NCI-H345 (cell line): ENCODE measurements at regions not wholly inside any gene's neighbourhood (a gene's known extent, or its start where the extent isn't known, plus 50 kb on each side); places are given as distances from the start of the nearest gene placed in this dataset.
"Not testable (repeated sequence)": the region's sequence is repeated elsewhere in the genome, so short reads cannot be mapped to it uniquely, and the experiment has no call there.

Experiments used
- DNase-seq: peaks from one replicate; lab custom pipeline; 2025; lab: John Stamatoyannopoulos, UW

DNA sequence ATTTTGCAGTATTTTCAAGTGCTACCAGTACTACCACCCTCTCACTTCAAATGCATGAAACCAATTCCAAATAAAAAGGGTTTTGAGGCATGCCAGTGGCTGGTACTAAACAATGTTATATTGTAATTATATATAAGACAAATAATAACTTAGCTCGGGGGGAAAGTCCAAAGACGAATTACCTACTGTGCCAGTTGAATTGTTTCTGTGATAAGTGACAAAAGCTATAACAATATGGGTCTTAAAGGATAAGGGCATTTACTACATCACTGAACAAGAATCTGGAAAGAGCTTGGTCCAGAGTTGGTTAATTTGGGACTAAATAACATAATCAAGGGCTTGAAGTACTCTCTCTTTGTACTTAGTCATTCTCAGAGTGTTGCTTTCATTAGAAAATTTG lies 404.7 kb upstream of the CHAC2 start:
- no peak for DNase-seq

DNA sequence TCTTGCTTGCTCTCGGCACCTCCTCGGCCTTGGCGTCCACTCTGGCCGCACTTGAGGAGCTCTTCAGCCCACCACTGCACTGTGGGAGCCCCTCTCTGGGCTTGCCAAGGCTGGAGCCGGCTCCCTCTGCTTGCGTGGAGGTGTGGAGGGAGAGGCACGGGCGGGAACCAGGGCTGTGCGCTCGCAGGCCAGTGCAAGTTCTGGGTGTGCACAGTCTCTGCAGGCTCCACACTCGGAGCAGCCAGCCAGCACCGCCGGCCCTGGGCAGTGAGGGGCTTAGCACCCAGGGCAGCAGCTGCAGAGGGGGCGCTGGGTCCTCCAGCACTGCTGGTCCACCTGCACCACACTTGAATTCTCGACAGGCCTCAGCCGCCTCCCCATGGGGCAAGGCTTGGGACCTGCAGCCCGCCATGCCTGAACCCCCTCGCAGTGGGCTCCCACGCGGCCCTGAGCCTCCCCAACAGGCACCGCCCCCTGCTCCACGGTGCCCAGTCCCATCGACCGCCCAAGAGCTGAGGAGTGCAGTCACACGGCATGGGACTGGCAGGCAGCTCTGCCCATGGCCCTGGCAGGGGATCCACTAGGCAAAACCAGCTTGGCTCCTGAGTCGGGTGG lies 411.2 kb upstream of the CHAC2 start:
- DNase-seq: no peak

DNA sequence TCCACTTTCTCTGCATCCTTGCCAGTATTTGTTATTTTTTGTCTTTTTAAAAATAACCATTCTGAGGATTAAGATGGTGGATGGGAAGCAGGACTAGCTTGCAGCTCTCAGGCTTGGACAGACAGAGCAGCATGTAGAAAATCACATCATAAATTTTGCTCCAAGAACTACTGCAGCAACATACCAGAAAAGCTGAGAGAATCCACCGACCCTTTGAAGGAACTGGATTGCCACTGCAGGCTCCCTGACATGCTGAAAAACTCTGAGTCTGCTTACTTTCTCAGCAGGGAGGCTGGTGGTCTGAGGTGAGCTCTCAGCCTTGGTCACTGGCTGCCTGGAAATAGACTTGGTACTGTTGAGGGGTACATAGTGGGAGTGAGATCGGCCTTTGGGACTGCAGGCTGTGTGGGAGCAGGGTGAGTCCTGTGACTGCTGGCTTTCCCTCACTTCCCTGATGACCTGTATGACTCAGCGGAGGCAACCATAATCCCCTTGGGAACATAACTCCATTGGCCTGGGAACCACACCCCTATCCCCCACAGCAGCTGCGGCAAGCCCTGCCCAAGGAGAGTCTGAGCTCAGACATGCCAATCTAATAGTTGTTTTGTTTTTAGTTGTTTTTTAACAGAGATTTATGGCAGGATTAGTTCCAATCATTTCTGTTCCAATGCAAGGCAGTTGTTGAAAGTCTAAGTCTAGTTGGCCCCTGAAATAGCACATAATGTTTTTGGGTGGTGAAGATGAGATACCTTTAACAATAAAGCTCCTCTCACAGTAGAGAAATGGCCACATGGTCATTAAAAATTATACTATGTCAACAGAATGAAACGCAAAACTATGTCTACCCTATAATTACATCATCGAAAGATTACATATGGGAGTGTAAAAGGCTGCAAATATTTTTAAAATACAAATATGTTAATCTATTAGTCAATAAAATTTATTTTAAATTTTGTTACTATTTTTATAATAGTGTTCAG lies 414.2 kb upstream of the CHAC2 start:
- no peak for DNase-seq

DNA sequence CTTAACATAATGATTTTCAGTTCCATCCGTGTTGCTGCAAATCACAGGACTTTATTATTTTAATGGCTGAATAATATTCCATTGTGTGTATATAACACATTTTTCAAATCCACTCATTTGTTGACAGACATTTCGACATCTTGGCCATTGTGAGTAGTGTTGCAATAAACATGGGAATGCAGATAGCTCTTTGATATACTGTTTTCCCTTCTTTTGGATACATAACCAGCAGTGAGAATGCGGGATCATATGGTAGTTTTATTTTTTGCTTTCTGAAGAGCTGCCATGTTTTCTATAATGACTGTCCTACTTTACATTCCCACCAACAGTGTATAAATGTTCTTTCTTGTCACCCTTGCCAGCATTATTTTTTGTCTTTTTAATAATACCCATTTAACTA lies 420.3 kb upstream of the CHAC2 start:
- DNase-seq: no peak

DNA sequence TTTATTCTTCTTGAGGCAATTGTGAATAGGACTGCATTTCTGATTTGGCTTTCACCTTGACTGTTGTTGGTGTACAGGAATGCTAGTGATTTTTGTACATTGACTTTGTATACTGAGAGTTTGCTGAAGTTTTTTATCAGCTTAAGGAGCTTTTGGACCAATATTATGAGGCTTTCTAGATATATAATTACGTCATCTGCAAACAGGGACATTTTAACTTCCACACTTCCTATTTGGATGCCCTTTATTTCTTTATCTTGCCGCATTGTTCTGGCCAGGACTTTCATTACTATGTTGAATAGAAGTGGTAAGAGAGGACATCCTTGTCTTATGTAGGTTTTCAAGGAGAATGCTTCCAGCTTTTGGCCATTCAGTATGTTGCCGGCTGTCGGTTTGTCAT lies 425.4 kb upstream of the CHAC2 start:
- DNase-seq: no peak

DNA sequence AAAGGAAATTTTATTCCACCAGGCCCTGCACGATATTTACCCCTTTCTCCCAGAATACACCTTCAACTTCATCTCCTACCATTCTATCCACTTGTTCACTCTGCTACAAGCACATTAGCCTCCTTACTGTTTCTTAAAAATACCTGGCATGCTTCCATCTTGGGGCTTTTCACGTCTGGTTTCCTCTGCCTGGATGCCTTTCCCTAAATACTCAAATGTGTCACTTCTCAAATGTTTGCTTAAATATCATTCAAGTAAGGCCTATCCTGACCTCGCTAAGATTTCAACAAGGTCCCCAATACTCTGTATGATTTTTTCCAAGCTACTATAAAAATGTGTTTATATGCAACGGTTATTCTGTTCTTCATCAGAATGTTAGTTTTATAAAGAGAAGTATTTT lies 433.0 kb upstream of the CHAC2 start:
- DNase-seq: no peak

DNA sequence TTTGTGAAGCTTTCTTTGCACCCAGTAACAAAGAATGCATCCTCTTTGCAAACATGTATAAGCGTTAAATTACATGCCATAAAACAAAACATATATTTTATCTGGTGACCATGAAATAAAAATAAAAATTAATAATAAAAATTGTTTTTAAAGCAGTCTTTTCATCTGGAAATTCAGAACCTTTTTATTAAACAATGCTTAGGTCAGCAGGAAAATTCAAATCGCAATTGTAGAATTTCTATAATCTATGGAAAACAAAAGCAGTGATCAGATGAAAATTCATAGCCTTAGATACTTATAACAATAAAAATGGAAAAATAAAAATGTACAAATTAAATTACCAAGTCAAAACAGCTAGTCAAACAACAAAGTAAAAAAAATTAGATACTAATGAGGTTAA lies 435.9 kb upstream of the CHAC2 start:
- no peak for DNase-seq

DNA sequence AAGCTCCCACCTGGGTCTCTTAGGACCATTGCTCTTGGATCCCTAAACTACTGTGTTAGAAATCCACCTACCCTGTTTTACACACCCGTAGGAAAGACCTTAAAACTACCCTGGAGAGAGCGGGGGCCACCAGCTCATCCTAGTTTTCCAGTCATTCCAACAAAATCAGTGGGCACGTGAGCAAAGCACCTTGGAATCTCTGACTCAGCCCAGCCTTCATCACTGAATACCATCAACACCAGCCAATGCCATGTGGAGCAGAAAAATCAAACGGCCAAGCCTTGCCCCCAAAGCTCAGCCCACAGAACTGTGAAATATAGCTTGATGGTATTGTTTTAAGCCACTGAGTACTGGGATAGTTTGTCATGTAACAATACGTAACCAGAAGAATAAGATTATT lies 449.7 kb upstream of the CHAC2 start:
- no peak for DNase-seq

DNA sequence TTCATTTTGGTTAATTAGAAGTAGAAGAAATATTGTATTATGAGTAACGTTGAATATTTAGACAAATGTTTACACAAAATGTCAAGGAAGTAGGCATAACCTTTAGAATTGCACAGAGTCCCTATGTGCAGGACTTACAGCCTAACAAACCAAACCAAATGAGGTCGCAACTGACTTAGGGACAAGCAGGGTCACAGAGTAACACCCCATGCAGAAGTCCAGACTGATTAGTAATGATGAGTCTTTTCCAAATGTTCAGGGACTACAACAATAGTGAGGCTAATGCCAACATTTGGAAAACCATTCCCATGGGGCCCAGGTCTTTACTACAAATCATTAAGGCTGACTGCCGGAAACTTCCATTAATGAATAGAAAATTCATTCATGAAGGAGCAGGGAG lies 452.5 kb upstream of the CHAC2 start:
- no peak for DNase-seq

DNA sequence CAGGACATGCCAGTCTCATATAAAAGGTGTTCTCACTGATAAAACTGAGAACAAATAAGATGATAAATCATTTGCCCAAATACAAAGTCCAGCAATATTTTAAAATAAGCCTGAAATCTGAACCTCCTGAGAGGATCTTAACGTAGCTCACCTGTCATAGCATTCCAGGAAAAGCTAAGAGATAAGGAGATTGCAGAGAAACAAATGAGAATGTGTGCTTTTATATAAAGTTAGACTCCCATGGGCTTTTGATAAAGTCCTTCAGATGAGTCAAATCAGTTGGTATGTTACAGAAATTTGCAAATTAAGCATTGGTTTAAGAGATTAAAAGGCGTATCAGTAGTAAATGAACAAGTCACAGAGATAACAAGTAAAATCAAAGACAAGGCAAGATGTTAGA lies 452.9 kb upstream of the CHAC2 start:
- DNase-seq: no peak

DNA sequence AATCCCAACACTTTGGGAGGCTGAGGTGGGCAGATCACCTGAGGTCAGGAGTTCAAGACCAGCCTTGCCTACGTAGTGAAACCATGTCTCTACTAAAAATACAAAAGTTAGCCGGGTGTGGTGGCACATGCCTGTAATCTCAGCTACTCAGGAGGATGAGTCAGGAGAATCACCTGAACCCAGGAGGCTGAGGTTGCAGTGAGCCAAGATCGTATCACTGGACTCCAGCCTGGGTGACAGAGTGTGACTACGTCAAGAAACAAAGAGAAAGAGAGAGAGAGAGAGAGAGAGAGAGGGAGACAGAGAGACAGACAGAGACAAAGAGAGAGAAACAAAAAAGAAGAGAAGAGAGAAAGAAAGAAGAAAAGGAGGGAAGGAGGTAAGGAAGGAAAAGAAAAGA lies 454.0 kb upstream of the CHAC2 start:
- DNase-seq: not testable (repeated sequence)

DNA sequence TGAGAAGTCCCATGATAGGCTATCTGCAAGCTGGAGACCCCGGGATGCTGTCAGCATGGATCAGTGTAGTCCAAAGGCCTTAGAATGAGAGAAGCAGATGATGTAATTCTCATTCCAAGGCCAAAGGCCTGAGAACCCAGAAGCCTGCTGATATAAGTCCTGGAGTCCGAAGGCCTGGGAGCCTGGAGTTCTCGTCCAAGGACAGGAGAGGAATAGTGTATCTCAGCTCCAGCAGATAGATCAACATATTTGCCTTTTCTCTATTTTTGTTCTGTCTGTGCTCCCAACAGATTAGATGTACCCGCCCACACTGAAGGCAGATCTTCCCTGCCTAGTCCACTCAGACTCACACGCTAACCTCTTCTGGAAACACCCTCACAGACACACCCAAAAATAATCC lies 454.9 kb upstream of the CHAC2 start:
- no peak for DNase-seq

DNA sequence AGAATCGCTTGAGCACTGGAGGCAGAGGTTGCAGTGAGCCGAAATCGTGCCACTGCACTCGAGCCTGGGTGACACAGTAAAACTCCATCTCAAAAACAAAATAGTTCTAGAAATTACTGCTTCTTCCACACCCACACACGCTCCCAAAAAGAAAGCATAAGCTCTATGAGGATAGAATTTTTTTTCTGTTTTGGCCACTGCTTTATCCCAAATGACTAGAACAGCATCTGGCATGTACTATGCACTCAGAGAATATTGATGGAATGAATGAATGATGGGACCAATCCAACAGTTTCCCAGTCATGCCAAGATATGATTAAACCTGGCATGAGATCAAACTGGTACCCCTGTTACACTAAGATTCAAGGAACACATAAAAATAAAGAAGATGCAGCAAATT lies 455.4 kb upstream of the CHAC2 start:
- DNase-seq: no peak

DNA sequence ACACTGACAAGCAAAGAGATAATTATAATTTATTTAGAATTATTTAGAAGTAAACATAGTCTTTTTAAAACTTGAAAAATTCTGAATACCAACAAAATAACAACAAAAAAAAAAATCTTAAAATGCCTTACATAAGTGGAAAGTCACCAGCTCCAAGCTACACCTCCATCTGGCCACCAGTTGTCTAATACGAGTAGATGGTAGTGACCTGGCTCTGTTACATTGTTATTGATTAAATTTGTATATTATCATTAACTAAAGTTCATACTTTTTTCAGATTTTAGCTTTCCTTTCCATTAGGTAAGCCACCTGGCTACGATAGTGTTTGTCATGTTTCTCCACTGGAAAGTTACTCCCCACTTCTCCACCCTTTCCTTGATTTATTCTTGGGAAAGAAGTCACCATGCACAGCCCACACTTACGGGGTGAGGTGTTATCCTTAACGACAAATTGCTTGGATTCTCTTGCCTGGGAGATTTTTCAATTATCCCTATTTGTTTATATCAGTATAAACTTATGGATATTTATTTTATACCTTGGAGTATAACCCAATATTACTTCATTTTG lies 464.5 kb upstream of the CHAC2 start:
- DNase-seq: no peak

DNA sequence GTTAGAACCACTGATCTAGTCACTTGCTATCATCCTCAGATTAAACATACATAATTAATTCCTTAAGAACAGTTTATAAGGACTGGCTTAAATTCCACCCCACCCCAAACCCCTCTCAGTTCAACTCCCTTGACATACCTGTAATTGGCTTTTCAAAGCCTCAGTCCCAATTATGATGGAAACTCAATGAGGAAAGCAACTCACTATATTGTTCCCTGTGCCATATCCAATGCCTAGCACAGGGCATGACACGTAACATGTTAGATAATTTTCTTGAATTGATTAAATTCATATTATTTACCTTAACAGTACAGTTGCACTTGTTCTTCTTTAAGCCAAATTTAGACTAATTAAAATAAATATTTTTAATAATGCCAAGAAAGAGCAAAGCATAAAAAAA lies 465.1 kb upstream of the CHAC2 start:
- no peak for DNase-seq

DNA sequence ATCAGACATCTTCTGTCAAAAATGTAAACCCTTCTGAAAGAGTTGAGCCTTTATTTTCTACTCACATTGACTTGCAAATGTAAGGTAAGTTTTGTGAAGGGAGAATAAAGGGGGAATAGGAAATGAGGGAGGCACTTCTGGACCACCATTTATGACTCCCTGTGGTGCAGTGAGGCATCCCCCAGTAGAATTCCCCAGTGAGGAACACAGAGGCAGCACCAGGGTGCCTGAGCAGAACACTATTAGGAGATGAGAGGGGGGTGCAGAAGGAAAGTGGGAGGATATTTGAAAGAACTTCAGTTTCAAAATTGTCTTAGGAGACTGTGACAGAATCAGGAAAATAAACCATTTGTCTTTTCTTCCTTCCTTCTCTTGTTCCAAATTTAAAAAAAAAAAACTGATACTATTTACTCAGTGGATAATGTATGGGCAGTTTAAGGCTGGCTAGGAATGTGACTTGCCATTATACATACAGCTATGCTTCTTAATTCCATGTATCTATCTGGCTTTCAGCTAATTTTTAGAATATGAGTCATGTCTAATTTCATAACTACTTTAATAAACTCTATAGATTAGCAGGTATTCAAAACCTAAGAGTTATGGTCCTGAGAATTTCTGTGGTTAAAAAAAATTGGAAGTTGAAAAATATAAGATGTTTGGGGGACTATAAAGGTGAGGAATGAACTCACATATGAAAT lies 478.1 kb upstream of the CHAC2 start:
- DNase-seq: no peak

DNA sequence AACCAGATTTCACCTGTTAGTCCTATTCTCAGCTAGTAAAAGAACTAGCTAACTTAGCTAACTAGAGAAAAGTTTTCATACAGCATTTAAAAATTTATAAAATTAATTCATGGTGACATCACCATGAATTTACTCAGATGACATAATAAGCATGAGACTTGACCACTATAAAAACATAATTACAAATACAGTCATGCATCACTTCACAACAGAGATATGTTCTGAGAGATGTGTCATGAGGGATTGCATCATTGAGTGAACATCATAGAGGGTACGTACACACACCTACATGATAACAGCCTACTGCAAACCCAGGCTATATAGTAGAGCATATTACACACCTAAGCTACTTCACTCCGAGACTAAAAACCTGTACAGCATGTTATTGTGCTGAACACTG lies 481.3 kb upstream of the CHAC2 start:
- DNase-seq: no peak

DNA sequence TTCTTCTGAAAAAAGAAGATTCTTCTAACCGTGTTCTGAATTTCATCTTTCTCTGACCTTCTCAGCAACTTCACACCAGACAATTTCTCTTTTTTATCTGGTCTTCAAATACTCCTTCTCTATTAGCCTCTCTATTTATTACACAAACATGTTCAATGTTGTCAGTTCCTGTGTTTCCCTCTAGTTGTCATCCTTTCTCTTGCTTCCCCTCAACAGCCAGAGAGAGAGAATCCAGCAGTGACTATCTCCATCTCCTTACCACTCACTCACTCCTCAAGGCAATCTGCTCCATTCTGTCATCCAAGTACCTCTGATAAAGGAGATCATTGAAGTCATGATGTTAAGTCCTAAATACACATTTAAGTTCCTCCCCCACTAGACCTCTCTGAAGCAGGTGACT lies 491.9 kb upstream of the CHAC2 start:
- no peak for DNase-seq

DNA sequence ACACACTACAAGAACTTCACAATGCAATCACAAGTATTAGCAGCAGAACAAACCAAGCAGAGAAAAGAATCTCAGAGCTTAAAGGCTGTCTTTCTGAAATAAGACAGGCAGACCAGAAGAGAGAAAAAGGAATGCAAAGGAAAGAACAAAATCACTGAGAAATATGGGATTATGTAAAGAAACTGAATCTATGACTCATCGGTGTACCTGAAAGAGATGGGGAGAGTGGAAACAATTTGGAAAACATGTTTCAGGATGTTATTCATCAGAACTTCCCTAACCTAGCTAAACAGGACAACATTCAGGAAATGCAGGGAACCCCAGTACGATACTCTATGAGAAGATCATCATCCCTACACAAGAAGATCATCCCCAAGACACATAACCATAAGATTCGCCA lies 499.0 kb upstream of the CHAC2 start:
- DNase-seq: no peak

DNA sequence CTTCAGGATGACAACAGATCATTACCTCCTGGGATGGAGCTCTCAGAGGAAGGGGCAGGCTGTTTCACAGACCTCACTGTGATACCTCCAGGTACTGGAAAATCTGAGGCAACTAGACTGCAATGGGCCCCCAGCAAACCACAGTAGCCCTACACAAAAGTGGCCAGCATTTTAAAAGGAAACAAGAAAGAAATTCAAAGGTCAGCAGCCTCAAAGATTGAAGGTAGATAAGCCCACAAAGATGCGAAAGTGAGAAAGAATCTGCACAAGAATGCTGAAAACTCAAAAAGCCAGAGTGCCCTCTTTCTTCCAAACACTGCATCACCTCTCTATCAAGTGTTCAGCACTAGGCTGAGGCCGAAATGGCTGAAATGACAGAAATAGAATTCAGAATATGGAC lies 499.5 kb upstream of the CHAC2 start:
- no peak for DNase-seq

DNA sequence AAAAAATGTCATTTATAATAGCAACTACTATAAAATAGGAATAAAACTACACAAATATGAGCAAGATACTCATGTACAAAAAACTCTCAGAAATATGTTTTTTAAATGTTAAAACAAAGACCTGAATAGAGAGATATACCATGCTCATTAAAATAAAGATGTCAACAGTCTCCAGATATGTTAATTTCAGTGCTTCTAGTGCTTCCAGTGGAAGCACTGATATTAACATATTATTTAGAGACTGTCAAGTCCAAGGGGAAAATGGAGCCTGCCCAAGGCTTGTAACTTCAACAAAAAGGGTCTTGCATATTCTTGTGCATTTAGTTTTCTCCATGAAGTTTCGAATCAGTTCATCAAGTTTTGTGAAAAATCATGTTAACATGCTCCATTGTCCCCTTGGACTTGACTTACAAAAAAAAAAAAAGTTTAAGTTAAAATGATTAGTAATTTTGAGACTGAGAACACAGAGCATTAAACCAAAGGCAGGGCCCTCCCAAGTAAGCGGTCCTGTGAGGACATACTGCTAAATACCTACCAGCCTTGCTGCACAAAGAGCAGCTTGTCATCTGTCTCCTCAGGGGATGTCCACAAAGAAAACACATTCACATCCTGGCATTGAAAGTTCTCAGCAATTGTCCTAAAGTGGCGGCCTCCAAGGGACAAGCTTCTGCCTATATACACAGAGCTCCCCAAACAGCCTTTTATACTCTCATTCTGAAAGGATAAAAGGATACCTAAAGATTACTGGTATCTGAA lies 501.9 kb upstream of the CHAC2 start:
- DNase-seq: no peak

DNA sequence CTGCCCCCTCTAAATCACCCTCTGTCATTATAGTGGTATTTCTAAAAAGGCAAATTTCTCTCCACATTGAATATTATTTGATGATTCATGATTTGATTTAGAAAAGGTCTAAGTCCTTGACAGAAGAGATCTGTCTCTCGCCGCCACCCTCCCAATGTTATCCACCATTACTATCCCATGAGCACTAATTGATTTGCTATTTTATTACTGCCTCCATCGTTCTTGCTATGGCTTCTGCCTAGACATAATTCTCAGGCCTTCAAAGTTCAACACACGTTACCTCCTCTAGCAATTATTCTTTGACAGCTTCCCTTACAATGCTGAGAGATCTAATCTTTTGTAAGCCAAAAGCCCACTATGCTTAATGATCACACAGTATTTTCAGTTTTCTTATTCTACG lies 507.0 kb upstream of the CHAC2 start:
- DNase-seq: no peak
